HG02798 (cell line): ENCODE measurements at regions not wholly inside any gene's neighbourhood (a gene's known extent, or its start where the extent isn't known, plus 50 kb on each side); places are given as distances from the start of the nearest gene placed in this dataset.
"Not testable (repeated sequence)": the region's sequence is repeated elsewhere in the genome, so short reads cannot be mapped to it uniquely, and the experiment has no call there.

ENCODE experiments used
- ATAC-seq: cut with Tn5 transposase; IDR thresholded peaks from one replicate; pipeline ENCODE4 v1.9.1; 2021; ENCODE audit warnings: mild to moderate bottlenecking; ENCODE audit not compliant: unreplicated experiment, poor library complexity

GRCh38 chr7:85693326-85693725 lies 506.5 kb upstream of the SEMA3D start:
- no peak for ATAC-seq

- ATAC-seq = no peak
These were observed 501.9 kb upstream of the SEMA3D start for GRCh38 chr7:85688712-85689111.

- ATAC-seq = no peak
These were observed 499.7 kb upstream of the SEMA3D start for GRCh38 chr7:85686401-85687181.

- no peak for ATAC-seq
These were observed 499.0 kb upstream of the SEMA3D start for GRCh38 chr7:85685901-85686300.

- no peak for ATAC-seq
These were observed 496.2 kb upstream of the SEMA3D start for GRCh38 chr7:85682833-85683620.

- ATAC-seq = no peak
These were observed 494.4 kb upstream of the SEMA3D start for GRCh38 chr7:85681241-85681640.

- ATAC-seq = not testable (repeated sequence)
These were observed 488.2 kb upstream of the SEMA3D start for GRCh38 chr7:85675093-85675492.

- no peak for ATAC-seq
These were observed 487.0 kb upstream of the SEMA3D start for GRCh38 chr7:85673876-85674275.

GRCh38 chr7:85669225-85669624 lies 482.4 kb upstream of the SEMA3D start:
- ATAC-seq = no peak

- ATAC-seq = no peak
These were observed 477.5 kb upstream of the SEMA3D start for GRCh38 chr7:85664341-85664740.

- ATAC-seq = no peak
These were observed 472.5 kb upstream of the SEMA3D start for GRCh38 chr7:85659364-85659763.

GRCh38 chr7:85655252-85655651 lies 468.4 kb upstream of the SEMA3D start:
- ATAC-seq = no peak

- ATAC-seq = no peak
These were observed 457.4 kb upstream of the SEMA3D start for GRCh38 chr7:85644272-85644671.

GRCh38 chr7:85641331-85641730 lies 454.5 kb upstream of the SEMA3D start:
- ATAC-seq = no peak

GRCh38 chr7:85638394-85638793 lies 451.5 kb upstream of the SEMA3D start:
- ATAC-seq = no peak

GRCh38 chr7:85634951-85635350 lies 448.1 kb upstream of the SEMA3D start:
- no peak for ATAC-seq

- no peak for ATAC-seq
These were observed 444.2 kb upstream of the SEMA3D start for GRCh38 chr7:85630904-85631600.

GRCh38 chr7:85627791-85628586 lies 441.1 kb upstream of the SEMA3D start:
- no peak for ATAC-seq

- no peak for ATAC-seq
These were observed 435.2 kb upstream of the SEMA3D start for GRCh38 chr7:85622059-85622458.

- ATAC-seq = no peak
These were observed 434.3 kb upstream of the SEMA3D start for GRCh38 chr7:85620936-85621685.
